DND-41 (cell line): ENCODE measurements at regions not wholly inside any gene's neighbourhood (a gene's known extent, or its start where the extent isn't known, plus 50 kb on each side); places are given as distances from the start of the nearest gene placed in this dataset.
A peak's percentile ranks its signal among the peaks of the same experiment; 100 is the strongest.
"Not testable (repeated sequence)": the region's sequence is repeated elsewhere in the genome, so short reads cannot be mapped to it uniquely, and the experiment has no call there.

ENCODE experiments used
- ATAC-seq: fragments of 200-7000 bp; cut with Tn5 transposase; 3 replicates; pipeline ENCODE4 v1.9.1; 2021; ENCODE audit warnings: low read depth; ENCODE audit not compliant: insufficient read depth
- DNase-seq: peaks from one replicate; pipeline ENCODE4 v3.0.0-alpha.2; 2020
- H2AFZ ChIP-seq: 2 replicates; pipeline ENCODE4 v1.6.0; 2012; ENCODE audit warnings: low read depth, low read length
- H3K27ac ChIP-seq: 2 replicates; pipeline ENCODE4 v1.5.1; 2012; ENCODE audit warnings: low read length, inconsistent platforms
- H3K27me3 ChIP-seq: fragments of 200-600 bp; sonication (generic); 2 replicates; pipeline ENCODE4 v1.6.0; 2012; ENCODE audit warnings: low read length, mild to moderate bottlenecking, inconsistent platforms; ENCODE audit not compliant: insufficient read depth, poor library complexity
- H3K36me3 ChIP-seq: 2 replicates; pipeline ENCODE4 v1.5.1; 2012; ENCODE audit warnings: low read length, inconsistent platforms; ENCODE audit not compliant: insufficient read depth
- H3K4me1 ChIP-seq: 2 replicates; pipeline ENCODE4 v1.5.1; 2012; ENCODE audit warnings: mild to moderate bottlenecking, low read length; ENCODE audit not compliant: insufficient read depth
- H3K4me2 ChIP-seq: 2 replicates; pipeline ENCODE4 v1.6.0; 2012; ENCODE audit warnings: mild to moderate bottlenecking, moderate library complexity, low read length, inconsistent platforms; ENCODE audit not compliant: insufficient read depth
- H3K4me3 ChIP-seq, 2 experiments: fragments of 200-600 bp in 1 of 2; shearing (Covaris generic) in 1 of 2; 2 replicates each; pipeline ENCODE4 v1.5.1; 2012 to 2016; ENCODE audit warnings: inconsistent platforms in 2 of 2, low read length in 2 of 2, mild to moderate bottlenecking in 2 of 2, low read depth in 1 of 2, moderate library complexity in 1 of 2
- H3K79me2 ChIP-seq: 2 replicates; pipeline ENCODE4 v1.6.0; 2012; ENCODE audit warnings: low read length, inconsistent platforms; ENCODE audit not compliant: insufficient read depth
- H3K9ac ChIP-seq: 2 replicates; pipeline ENCODE4 v1.6.0; 2012; ENCODE audit warnings: low read depth, mild to moderate bottlenecking, inconsistent platforms, low read length, moderate library complexity
- H3K9me3 ChIP-seq: 2 replicates; pipeline ENCODE4 v1.5.1; 2012; ENCODE audit warnings: low read length, moderate library complexity, mild to moderate bottlenecking, inconsistent platforms; ENCODE audit not compliant: insufficient read depth, severe bottlenecking
- H4K20me1 ChIP-seq: 2 replicates; pipeline ENCODE4 v1.6.0; 2012; ENCODE audit warnings: low read length; ENCODE audit not compliant: insufficient read depth
- CTCF ChIP-seq: IDR thresholded peaks from 2 replicates; pipeline ENCODE4 v1.5.1; 2012; ENCODE audit warnings: borderline replicate concordance, low read length, moderate library complexity, mild to moderate bottlenecking; ENCODE audit not compliant: poor library complexity, severe bottlenecking; ENCODE audit errors: extremely low read depth
- EZH2 ChIP-seq: IDR thresholded peaks from 3 replicates; pipeline ENCODE4 v1.6.1; 2012; ENCODE audit warnings: borderline replicate concordance, low read depth, mild to moderate bottlenecking, moderate library complexity, low read length, inconsistent platforms; ENCODE audit not compliant: severe bottlenecking

- Histone ChIP-seq H4K20me1 (no peaks in the 10 kb centered on the region), H3K4me3 (no peak overlapping the region), H3K4me2 (no peak overlapping the region), H3K4me1 (no peaks in the 10 kb centered on the region), H2AFZ (no peak overlapping the region), H3K9me3 (no peaks in the 10 kb centered on the region), H3K27me3 (no peaks in the 10 kb centered on the region), H3K9ac (no peak overlapping the region), H3K36me3 (no peaks in the 10 kb centered on the region), H3K79me2 (no peaks in the 10 kb centered on the region), H3K27ac (no peak overlapping the region)
- TF ChIP-seq EZH2 (no peak), CTCF (no peak)
- DNase-seq (no peak), ATAC-seq (no peak)
Measured at GRCh38 chr15:55094136-55094535, 102.6 kb downstream of the RSL24D1 start.

DNA sequence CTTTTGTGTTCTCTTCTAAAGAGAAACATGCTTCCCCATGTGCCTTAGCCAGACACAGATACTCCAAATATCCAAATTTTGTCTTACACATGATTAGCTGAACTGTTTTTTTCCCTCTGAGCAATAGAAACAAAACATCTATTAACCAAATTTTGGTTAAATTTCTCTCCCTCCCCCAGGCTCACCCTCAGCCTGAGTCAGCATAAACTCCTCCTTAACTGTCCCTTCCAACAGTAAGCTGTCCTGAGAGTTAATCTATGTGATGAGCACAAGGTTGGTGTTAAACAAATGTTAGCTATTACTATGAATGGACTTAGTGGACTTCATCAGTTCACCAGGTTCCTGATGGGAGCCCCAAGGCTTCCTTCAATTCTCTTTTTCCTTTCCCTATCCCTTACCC is 108.5 kb downstream of the RSL24D1 start:
- H3K9ac ChIP-seq = no peak overlapping the region
- TF ChIP-seq EZH2 (no peak), CTCF (no peak)

GRCh38 chr15:55084673-55085072 is 112.1 kb downstream of the RSL24D1 start:
- no peak overlapping the region for H3K9ac ChIP-seq
- H3K79me2 ChIP-seq = no peaks in the 10 kb centered on the region
- H3K4me3 ChIP-seq = no peak overlapping the region
- H4K20me1 ChIP-seq = no peaks in the 10 kb centered on the region
- no peaks in the 10 kb centered on the region for H3K9me3 ChIP-seq
- ATAC-seq (peak; percentile 54; the same call in 2 of the 3 replicates), DNase-seq (peak; percentile 15)
- peaks cover 3% of the 10 kb centered on the region for H3K27me3 ChIP-seq
- no peak for TF ChIP-seq CTCF
- no peak for TF ChIP-seq EZH2
- H3K36me3 ChIP-seq = no peaks in the 10 kb centered on the region
- H3K27ac ChIP-seq = no peak overlapping the region
- no peaks in the 10 kb centered on the region for H3K4me1 ChIP-seq
- H2AFZ ChIP-seq = no peak overlapping the region
- H3K4me2 ChIP-seq = no peak overlapping the region

More for the DNA sequence above, 108.5 kb downstream of the RSL24D1 start:
- no peak overlapping the region for H3K27ac ChIP-seq
- no peak overlapping the region for H3K4me3 ChIP-seq
- H3K4me1 ChIP-seq = no peaks in the 10 kb centered on the region
- ATAC-seq (no peak), DNase-seq (no peak)
- H3K27me3 ChIP-seq = peaks cover 3% of the 10 kb centered on the region
- H3K36me3 ChIP-seq = no peaks in the 10 kb centered on the region
- no peak overlapping the region for H3K4me2 ChIP-seq
- H2AFZ ChIP-seq = no peak overlapping the region
- no peaks in the 10 kb centered on the region for H4K20me1 ChIP-seq
- H3K9me3 ChIP-seq = no peaks in the 10 kb centered on the region
- no peaks in the 10 kb centered on the region for H3K79me2 ChIP-seq

DNA sequence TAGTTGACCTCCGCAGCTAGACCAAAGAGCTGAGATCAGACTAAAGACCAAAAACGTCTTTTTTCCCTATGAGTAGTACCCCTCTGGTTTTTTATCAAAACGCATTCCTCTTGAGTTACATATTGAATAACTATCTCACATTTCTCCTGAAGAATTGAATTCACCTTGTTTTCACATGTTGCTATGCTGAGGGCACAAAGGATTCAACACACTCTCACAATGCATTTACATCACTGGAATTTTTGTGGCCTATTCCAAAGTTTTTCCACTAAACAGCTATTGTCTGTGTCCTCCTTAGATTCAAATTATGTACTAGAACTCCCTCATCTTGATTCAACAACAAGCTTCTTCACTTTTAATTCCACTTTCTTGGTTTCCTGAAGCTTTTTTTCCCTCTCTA is 112.5 kb downstream of the RSL24D1 start:
- H3K27ac ChIP-seq = no peak overlapping the region
- no peak overlapping the region for H3K4me3 ChIP-seq
- H3K9me3 ChIP-seq = no peaks in the 10 kb centered on the region
- H3K27me3 ChIP-seq = peaks cover 3% of the 10 kb centered on the region
- H3K79me2 ChIP-seq = no peaks in the 10 kb centered on the region
- H2AFZ ChIP-seq = no peak overlapping the region
- DNase-seq (no peak), ATAC-seq (no peak)
- H3K9ac ChIP-seq = no peak overlapping the region
- no peak for TF ChIP-seq EZH2
- TF ChIP-seq CTCF = no peak
- no peaks in the 10 kb centered on the region for H4K20me1 ChIP-seq
- H3K36me3 ChIP-seq = no peaks in the 10 kb centered on the region
- H3K4me2 ChIP-seq = no peak overlapping the region
- no peaks in the 10 kb centered on the region for H3K4me1 ChIP-seq

- H3K79me2 ChIP-seq, H4K20me1 ChIP-seq, H3K4me2 ChIP-seq, H2AFZ ChIP-seq, H3K27me3 ChIP-seq, H3K27ac ChIP-seq, H3K9me3 ChIP-seq, H3K9ac ChIP-seq, H3K36me3 ChIP-seq, DNase-seq, H3K4me1 ChIP-seq, H3K4me3 ChIP-seq: not testable (repeated sequence)
- peak; percentile 78 for ATAC-seq
Measured at GRCh38 chr15:55077052-55077451, 119.7 kb downstream of the RSL24D1 start.
